Esophagus (tissue), 2 donors: ENCODE measurements at regions not wholly inside any gene's neighbourhood (a gene's known extent, or its start where the extent isn't known, plus 50 kb on each side); places are given as distances from the start of the nearest gene placed in this dataset.

Experiments
- H3K27ac ChIP-seq, 2 donors: one replicate each; pipeline ENCODE4 v1.5.1; 2013; ENCODE audit warnings: low read depth in 2 of 2, mild to moderate bottlenecking in 2 of 2, inconsistent platforms in 1 of 2, low read length in 1 of 2, moderate library complexity in 1 of 2
- H3K27me3 ChIP-seq, 2 donors: one replicate each; pipeline ENCODE4 v1.6.1; 2013; ENCODE audit warnings: low read length in 2 of 2, control low read depth in 1 of 2, mild to moderate bottlenecking in 1 of 2; ENCODE audit not compliant: insufficient read depth in 2 of 2, control insufficient read depth in 1 of 2
- H3K36me3 ChIP-seq, 2 donors: one replicate each; pipeline ENCODE4 v1.6.1; 2013; ENCODE audit warnings: low read length in 1 of 2; ENCODE audit not compliant: control insufficient read depth in 2 of 2, insufficient read depth in 2 of 2
- H3K4me1 ChIP-seq, 2 donors: one replicate each; pipeline ENCODE4 v1.6.1; 2013; ENCODE audit warnings: low read length in 1 of 2; ENCODE audit not compliant: control insufficient read depth in 2 of 2, insufficient read depth in 2 of 2
- H3K4me3 ChIP-seq, 2 donors: one replicate each; pipeline ENCODE4 v1.5.1; 2013; ENCODE audit warnings: low read length in 2 of 2, mild to moderate bottlenecking in 2 of 2, low read depth in 1 of 2, moderate library complexity in 1 of 2
- H3K9me3 ChIP-seq, 2 donors: one replicate each; pipeline ENCODE4 v1.6.1; 2013; ENCODE audit warnings: mild to moderate bottlenecking in 2 of 2, low read depth in 1 of 2, low read length in 1 of 2, moderate library complexity in 1 of 2; ENCODE audit not compliant: control insufficient read depth in 2 of 2, insufficient read depth in 1 of 2
- WGBS, 2 donors: extraction: QIAGEN DNeasy Blood & Tissue Kit; methylation state at CpG; one replicate each; pipeline ENCODE4 v1.1.7; 2013; 5-methylcytosine and 5-hydroxymethylcytosine counted together
- donor health status: healthy with polysubstance abuse.
- donor health status: Bipolar disorder and iron deficiency.

GRCh38 chrX:39840581-39841093, 257.1 kb downstream of the BCOR start:
- Histone ChIP-seq H3K4me3 (no peak overlapping the region), H3K36me3 (no peaks in the 10 kb centered on the region), H3K27ac (no peak overlapping the region), H3K9me3 (no peaks in the 10 kb centered on the region), H3K4me1 (peaks cover 0 to 2% of the 10 kb centered on the region in 2 donors), H3K27me3 (peaks cover 0 to 4% of the 10 kb centered on the region in 2 donors)
- 56 to 74% methylated on average over 20 of the region's 20 CpGs for WGBS, 2 donors

GRCh38 chrX:39841604-39842003, 256.2 kb downstream of the BCOR start:
- Histone ChIP-seq H3K36me3 (no peaks in the 10 kb centered on the region), H3K27ac (no peak overlapping the region), H3K4me1 (peaks cover 0 to 2% of the 10 kb centered on the region in 2 donors), H3K4me3 (no peak overlapping the region), H3K27me3 (peaks cover 0 to 4% of the 10 kb centered on the region in 2 donors), H3K9me3 (no peaks in the 10 kb centered on the region)
- 79 to 86% methylated on average over 6 of the region's 6 CpGs for WGBS, 2 donors

GRCh38 chrX:39842281-39842973, 255.3 kb downstream of the BCOR start:
- H3K36me3 ChIP-seq: no peaks in the 10 kb centered on the region
- H3K27ac ChIP-seq: no peak overlapping the region
- H3K4me1 ChIP-seq: peaks cover 0 to 1% of the 10 kb centered on the region in 2 donors
- no peak overlapping the region for H3K4me3 ChIP-seq
- 81 to 94% methylated on average over 10 of the region's 10 CpGs for WGBS, 2 donors
- no peaks in the 10 kb centered on the region for H3K9me3 ChIP-seq
- H3K27me3 ChIP-seq: peaks cover 0 to 4% of the 10 kb centered on the region in 2 donors

GRCh38 chrX:39843318-39843717, 254.4 kb downstream of the BCOR start:
- peaks cover 0 to 4% of the 10 kb centered on the region in 2 donors for H3K27me3 ChIP-seq
- no peak overlapping the region for H3K4me3 ChIP-seq
- no peaks in the 10 kb centered on the region for H3K36me3 ChIP-seq
- no peak overlapping the region for H3K27ac ChIP-seq
- WGBS, 2 donors: 78 to 93% methylated on average over 4 of the region's 4 CpGs
- H3K4me1 ChIP-seq: no peaks in the 10 kb centered on the region
- no peaks in the 10 kb centered on the region for H3K9me3 ChIP-seq

- Histone ChIP-seq H3K36me3 (no peaks in the 10 kb centered on the region), H3K27me3 (peaks cover 0 to 4% of the 10 kb centered on the region in 2 donors), H3K9me3 (no peaks in the 10 kb centered on the region), H3K4me3 (no peak overlapping the region), H3K4me1 (no peaks in the 10 kb centered on the region), H3K27ac (no peak overlapping the region)
- 77 to 93% methylated on average over 9 of the region's 9 CpGs for WGBS, 2 donors
Observed at GRCh38 chrX:39845233-39845632, 252.5 kb downstream of the BCOR start.

- H3K36me3 ChIP-seq: no peaks in the 10 kb centered on the region
- H3K4me1 ChIP-seq: no peaks in the 10 kb centered on the region
- H3K4me3 ChIP-seq: no peak overlapping the region
- peaks cover 0 to 4% of the 10 kb centered on the region in 2 donors for H3K27me3 ChIP-seq
- H3K27ac ChIP-seq: no peak overlapping the region
- WGBS, 2 donors: 87 to 95% methylated on average over 4 of the region's 4 CpGs
- H3K9me3 ChIP-seq: no peaks in the 10 kb centered on the region
Observed at GRCh38 chrX:39846460-39846859, 251.3 kb downstream of the BCOR start.

- Histone ChIP-seq H3K36me3 (no peaks in the 10 kb centered on the region), H3K4me3 (no peak overlapping the region), H3K27me3 (no peaks in the 10 kb centered on the region), H3K27ac (no peak overlapping the region), H3K4me1 (no peaks in the 10 kb centered on the region), H3K9me3 (no peaks in the 10 kb centered on the region)
- 24 to 46% methylated on average over 5 of the region's 5 CpGs for WGBS, 2 donors
Observed at GRCh38 chrX:39848243-39848642, 249.5 kb downstream of the BCOR start.

- no peak overlapping the region for H3K4me3 ChIP-seq
- H3K9me3 ChIP-seq: no peaks in the 10 kb centered on the region
- 49 to 55% methylated on average over 7 of the region's 7 CpGs for WGBS, 2 donors
- no peaks in the 10 kb centered on the region for H3K36me3 ChIP-seq
- no peak overlapping the region for H3K27ac ChIP-seq
- no peaks in the 10 kb centered on the region for H3K4me1 ChIP-seq
- no peaks in the 10 kb centered on the region for H3K27me3 ChIP-seq
Observed at GRCh38 chrX:39848900-39849299, 248.9 kb downstream of the BCOR start.

- 53 to 65% methylated on average over 4 of the region's 4 CpGs for WGBS, 2 donors
- no peak overlapping the region for H3K27ac ChIP-seq
Observed at GRCh38 chrX:39850209-39850608, 247.5 kb downstream of the BCOR start.

GRCh38 chrX:39850630-39851152, 247.1 kb downstream of the BCOR start:
- Histone ChIP-seq H3K27me3 (no peaks in the 10 kb centered on the region), H3K27ac (no peak overlapping the region)
- WGBS, 2 donors: 58 to 64% methylated on average over 3 of the region's 3 CpGs

More at GRCh38 chrX:39850209-39850608, 247.5 kb downstream of the BCOR start:
- Histone ChIP-seq H3K27me3 (no peaks in the 10 kb centered on the region), H3K36me3 (no peaks in the 10 kb centered on the region), H3K4me1 (no peaks in the 10 kb centered on the region), H3K4me3 (no peak overlapping the region), H3K9me3 (no peaks in the 10 kb centered on the region)

More at GRCh38 chrX:39850630-39851152, 247.1 kb downstream of the BCOR start:
- Histone ChIP-seq H3K9me3 (no peaks in the 10 kb centered on the region), H3K4me1 (no peaks in the 10 kb centered on the region), H3K36me3 (no peaks in the 10 kb centered on the region), H3K4me3 (no peak overlapping the region)
